ENCODE measurements at regions not wholly inside any gene's neighbourhood (a gene's known extent, or its start where the extent isn't known, plus 50 kb on each side); places are given as distances from the start of the nearest gene placed in this dataset.

- peak; percentile 93 for DNase-seq (ENCODE audit: low read depth)
These were observed 73.8 kb downstream of the CBLN2 start for GRCh38 chr18:72470391-72470790.

- DNase-seq (ENCODE audit: low read depth), result peak; percentile 82
These were observed 76.0 kb downstream of the CBLN2 start for GRCh38 chr18:72468021-72468710.

- peak; percentile 87 for DNase-seq (ENCODE audit: low read depth)
These were observed 83.9 kb downstream of the CBLN2 start for GRCh38 chr18:72460210-72460680.

GRCh38 chr18:72458271-72458670 lies 85.9 kb downstream of the CBLN2 start:
- peak; percentile 14 for DNase-seq (ENCODE audit: low read depth)

GRCh38 chr18:72456802-72457201 lies 87.3 kb downstream of the CBLN2 start:
- DNase-seq (ENCODE audit: low read depth), result peak; percentile 93

- no peak for DNase-seq (ENCODE audit: low read depth)
These were observed 91.8 kb downstream of the CBLN2 start for GRCh38 chr18:72452328-72452727.

- no peak for DNase-seq (ENCODE audit: low read depth)
These were observed 99.4 kb downstream of the CBLN2 start for GRCh38 chr18:72444798-72445155.

GRCh38 chr18:72444111-72444797 lies 99.9 kb downstream of the CBLN2 start:
- DNase-seq (ENCODE audit: low read depth), result no peak

GRCh38 chr18:72436401-72436800 lies 107.7 kb downstream of the CBLN2 start:
- DNase-seq (ENCODE audit: low read depth), result no peak

GRCh38 chr18:72433756-72434155 lies 110.4 kb downstream of the CBLN2 start:
- no peak for DNase-seq (ENCODE audit: low read depth)

GRCh38 chr18:72427721-72428120 lies 116.4 kb downstream of the CBLN2 start:
- DNase-seq (ENCODE audit: low read depth), result peak; percentile 26

GRCh38 chr18:72419914-72420313 lies 124.2 kb downstream of the CBLN2 start:
- peak; percentile 19 for DNase-seq (ENCODE audit: low read depth)

GRCh38 chr18:72412927-72413326 lies 131.2 kb downstream of the CBLN2 start:
- DNase-seq (ENCODE audit: low read depth), result peak; percentile 13

GRCh38 chr18:72411261-72411660 lies 132.9 kb downstream of the CBLN2 start:
- peak; percentile 28 for DNase-seq (ENCODE audit: low read depth)

- DNase-seq (ENCODE audit: low read depth), result peak; percentile 21
These were observed 133.7 kb downstream of the CBLN2 start for GRCh38 chr18:72410399-72410798.

GRCh38 chr18:72409903-72410302 lies 134.2 kb downstream of the CBLN2 start:
- DNase-seq (ENCODE audit: low read depth), result no peak

- DNase-seq (ENCODE audit: low read depth), result no peak
These were observed 137.1 kb downstream of the CBLN2 start for GRCh38 chr18:72407048-72407447.

- DNase-seq (ENCODE audit: low read depth), result no peak
These were observed 152.2 kb downstream of the CBLN2 start for GRCh38 chr18:72391951-72392350.

- no peak for DNase-seq (ENCODE audit: low read depth)
These were observed 152.7 kb downstream of the CBLN2 start for GRCh38 chr18:72391427-72391826.

GRCh38 chr18:72378016-72378415 lies 166.1 kb downstream of the CBLN2 start:
- DNase-seq (ENCODE audit: low read depth), result no peak

- no peak for DNase-seq (ENCODE audit: low read depth)
These were observed 167.9 kb downstream of the CBLN2 start for GRCh38 chr18:72376256-72376655.

- peak; percentile 41 for DNase-seq (ENCODE audit: low read depth)
These were observed 168.5 kb downstream of the CBLN2 start for GRCh38 chr18:72375618-72376017.

GRCh38 chr18:72372076-72372475 lies 172.1 kb downstream of the CBLN2 start:
- DNase-seq (ENCODE audit: low read depth), result no peak
